Activated naive CD8-positive, alpha-beta T cell treated with anti-CD3 and anti-CD28 coated beads for 36 hours (primary cell): ENCODE measurements at regions not wholly inside any gene's neighbourhood (a gene's known extent, or its start where the extent isn't known, plus 50 kb on each side); places are given as distances from the start of the nearest gene placed in this dataset.

Experiments
- DNase-seq: peaks from one replicate; pipeline ENCODE4 v3.0.0; 2021
- H3K27ac Mint-ChIP-seq: one replicate; pipeline ENCODE4 v1.8.0; 2022; ENCODE audit warnings: mild to moderate bottlenecking, moderate library complexity, mixed read lengths
- H3K27me3 Mint-ChIP-seq: one replicate; pipeline ENCODE4 v1.8.0; 2022; ENCODE audit warnings: mild to moderate bottlenecking, mixed read lengths
- H3K36me3 Mint-ChIP-seq: one replicate; pipeline ENCODE4 v1.8.0; 2021; ENCODE audit warnings: mild to moderate bottlenecking, mixed read lengths
- H3K4me1 Mint-ChIP-seq: one replicate; pipeline ENCODE4 v1.8.0; 2021; ENCODE audit warnings: mixed read lengths
- H3K4me3 Mint-ChIP-seq: one replicate; pipeline ENCODE4 v1.8.0; 2022; ENCODE audit warnings: mild to moderate bottlenecking, moderate library complexity, mixed read lengths
- H3K9me3 Mint-ChIP-seq: one replicate; pipeline ENCODE4 v1.8.0; 2022; ENCODE audit warnings: mixed read lengths

DNA sequence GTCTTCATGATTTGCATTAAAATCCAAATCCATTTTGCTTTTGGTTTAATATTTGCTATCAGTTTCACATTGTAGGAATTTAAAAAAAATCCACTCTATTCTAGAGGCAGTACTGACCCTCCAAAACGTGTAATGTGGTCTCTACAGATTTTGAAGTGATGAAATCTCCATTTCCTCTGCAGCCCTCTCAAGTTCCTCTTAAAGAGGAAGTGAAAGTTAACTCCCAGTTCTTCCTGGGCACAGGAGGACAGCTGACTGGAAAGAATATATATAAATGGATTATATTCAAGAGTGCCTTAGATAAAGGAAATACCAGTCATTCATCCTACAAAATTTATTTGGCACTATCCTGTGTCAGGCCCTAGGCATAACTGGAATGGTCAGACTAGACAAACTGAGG is 83.5 kb upstream of the PLCL2 start:
- no peak overlapping the region for H3K27ac Mint-ChIP-seq
- H3K9me3 Mint-ChIP-seq: peaks cover 6% of the 10 kb centered on the region
- DNase-seq: no peak
- H3K4me3 Mint-ChIP-seq: no peak overlapping the region
- H3K27me3 Mint-ChIP-seq: no peaks in the 10 kb centered on the region
- peaks cover 4% of the 10 kb centered on the region for H3K36me3 Mint-ChIP-seq
- peaks cover 35% of the 10 kb centered on the region for H3K4me1 Mint-ChIP-seq

- no peak for DNase-seq
- H3K9me3 Mint-ChIP-seq: peaks cover 6% of the 10 kb centered on the region
Measured at GRCh38 chr3:16801698-16802097, 83.1 kb upstream of the PLCL2 start.

DNA sequence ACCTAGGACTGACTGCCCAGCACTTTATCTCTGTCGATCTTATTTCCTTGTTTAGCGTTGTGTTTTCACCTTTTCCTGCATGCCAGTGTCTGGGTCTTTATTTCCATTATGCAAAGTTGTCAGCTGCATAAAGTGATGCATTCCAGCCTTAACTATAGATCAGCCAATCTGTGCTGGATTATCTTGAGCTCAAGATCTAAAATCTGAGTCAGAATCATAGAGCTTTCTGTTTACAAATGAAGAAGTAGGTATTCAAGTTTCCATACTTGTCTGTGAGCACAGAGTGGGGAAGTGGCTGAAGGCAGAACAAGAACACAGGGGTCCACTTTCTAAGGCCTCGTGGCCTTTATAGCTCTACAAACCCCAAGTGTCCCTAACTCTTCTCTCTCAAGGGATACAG is 82.4 kb upstream of the PLCL2 start:
- H3K4me3 Mint-ChIP-seq: no peak overlapping the region
- H3K9me3 Mint-ChIP-seq: peaks cover 6% of the 10 kb centered on the region
- H3K36me3 Mint-ChIP-seq: peaks cover 4% of the 10 kb centered on the region
- no peaks in the 10 kb centered on the region for H3K27me3 Mint-ChIP-seq
- DNase-seq: no peak
- H3K27ac Mint-ChIP-seq: no peak overlapping the region
- peaks cover 24% of the 10 kb centered on the region for H3K4me1 Mint-ChIP-seq

More at GRCh38 chr3:16801698-16802097, 83.1 kb upstream of the PLCL2 start:
- Mint-ChIP-seq H3K27me3 (no peaks in the 10 kb centered on the region), H3K36me3 (peaks cover 4% of the 10 kb centered on the region), H3K4me1 (peaks cover 31% of the 10 kb centered on the region), H3K27ac (peak overlapping the region; percentile 26), H3K4me3 (no peak overlapping the region)

- Mint-ChIP-seq H3K4me3 (no peak overlapping the region), H3K27ac (no peak overlapping the region), H3K9me3 (peaks cover 6% of the 10 kb centered on the region), H3K27me3 (no peaks in the 10 kb centered on the region), H3K4me1 (peaks cover 22% of the 10 kb centered on the region), H3K36me3 (peaks cover 4% of the 10 kb centered on the region)
- no peak for DNase-seq
Measured at GRCh38 chr3:16803019-16803418, 81.7 kb upstream of the PLCL2 start.

DNA sequence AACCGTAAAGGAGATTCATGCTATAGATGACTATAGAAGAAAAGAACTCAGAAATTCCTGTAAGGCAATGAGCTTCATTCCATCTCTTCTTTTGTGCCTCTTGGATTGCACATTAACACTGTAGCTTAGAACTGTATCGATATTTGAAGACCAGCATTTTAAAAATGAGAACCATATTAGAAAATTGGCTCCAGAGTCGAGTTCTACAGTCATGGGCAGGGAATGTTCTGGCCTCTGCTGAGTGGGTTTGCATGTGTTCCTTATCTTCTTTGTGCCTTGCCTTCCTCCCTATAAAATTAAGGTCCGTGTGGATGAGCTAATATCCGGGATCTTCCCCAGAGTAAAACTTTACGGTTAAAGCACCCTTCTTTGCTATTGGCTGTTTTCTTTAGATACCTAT is 77.4 kb upstream of the PLCL2 start:
- H3K27ac Mint-ChIP-seq: no peak overlapping the region
- peaks cover 19% of the 10 kb centered on the region for H3K4me1 Mint-ChIP-seq
- no peaks in the 10 kb centered on the region for H3K27me3 Mint-ChIP-seq
- no peaks in the 10 kb centered on the region for H3K9me3 Mint-ChIP-seq
- H3K4me3 Mint-ChIP-seq: no peak overlapping the region
- no peak for DNase-seq
- H3K36me3 Mint-ChIP-seq: no peaks in the 10 kb centered on the region

- Mint-ChIP-seq H3K9me3 (no peaks in the 10 kb centered on the region), H3K27me3 (no peaks in the 10 kb centered on the region), H3K4me3 (no peak overlapping the region), H3K4me1 (peaks cover 17% of the 10 kb centered on the region), H3K27ac (no peak overlapping the region), H3K36me3 (no peaks in the 10 kb centered on the region)
- no peak for DNase-seq
Measured at GRCh38 chr3:16808393-16809107, 76.2 kb upstream of the PLCL2 start.

DNA sequence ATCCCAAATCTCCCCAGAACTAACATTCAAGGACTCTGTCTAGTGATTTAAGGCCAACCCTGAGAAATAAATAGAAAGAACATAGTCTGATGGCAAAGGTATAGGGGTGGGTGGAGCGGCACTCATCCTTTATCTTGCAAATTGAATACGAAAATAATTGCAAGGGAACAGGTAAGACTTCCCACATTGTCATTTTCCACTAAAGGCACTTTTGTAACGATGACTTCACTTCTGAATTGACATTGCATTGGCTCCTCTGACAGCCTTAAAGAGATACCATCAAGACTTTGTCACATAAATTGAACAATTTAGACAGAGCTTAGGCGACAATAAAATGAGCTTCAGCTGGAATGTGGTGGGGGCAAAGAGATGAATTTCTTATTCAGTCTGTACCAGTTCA is 75.3 kb upstream of the PLCL2 start:
- DNase-seq: no peak
- H3K4me3 Mint-ChIP-seq: no peak overlapping the region
- no peaks in the 10 kb centered on the region for H3K27me3 Mint-ChIP-seq
- no peak overlapping the region for H3K27ac Mint-ChIP-seq
- H3K36me3 Mint-ChIP-seq: peaks cover 2% of the 10 kb centered on the region
- H3K9me3 Mint-ChIP-seq: no peaks in the 10 kb centered on the region
- peaks cover 17% of the 10 kb centered on the region for H3K4me1 Mint-ChIP-seq

DNA sequence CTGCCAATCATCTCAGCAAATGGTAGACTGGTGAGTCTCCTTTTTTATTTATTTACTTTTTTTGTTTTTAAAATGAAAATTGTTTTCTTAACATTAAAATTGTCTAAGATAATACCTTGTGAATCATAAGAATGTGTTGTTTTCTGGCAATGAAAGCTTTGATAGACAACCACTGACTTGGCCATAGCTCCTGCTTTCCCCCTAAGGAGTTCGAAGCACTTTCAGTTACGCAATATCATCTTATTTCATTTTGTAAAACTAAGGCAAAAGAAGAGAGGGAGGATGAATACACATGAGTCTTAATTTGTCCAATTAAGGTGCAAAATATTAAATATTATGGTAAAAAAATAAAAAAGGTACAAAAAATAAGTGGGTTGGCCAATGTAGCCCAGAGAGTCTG is 74.8 kb upstream of the PLCL2 start:
- peaks cover 3% of the 10 kb centered on the region for H3K36me3 Mint-ChIP-seq
- no peaks in the 10 kb centered on the region for H3K27me3 Mint-ChIP-seq
- no peak for DNase-seq
- H3K4me1 Mint-ChIP-seq: peaks cover 17% of the 10 kb centered on the region
- H3K27ac Mint-ChIP-seq: no peak overlapping the region
- H3K4me3 Mint-ChIP-seq: no peak overlapping the region
- H3K9me3 Mint-ChIP-seq: no peaks in the 10 kb centered on the region

DNA sequence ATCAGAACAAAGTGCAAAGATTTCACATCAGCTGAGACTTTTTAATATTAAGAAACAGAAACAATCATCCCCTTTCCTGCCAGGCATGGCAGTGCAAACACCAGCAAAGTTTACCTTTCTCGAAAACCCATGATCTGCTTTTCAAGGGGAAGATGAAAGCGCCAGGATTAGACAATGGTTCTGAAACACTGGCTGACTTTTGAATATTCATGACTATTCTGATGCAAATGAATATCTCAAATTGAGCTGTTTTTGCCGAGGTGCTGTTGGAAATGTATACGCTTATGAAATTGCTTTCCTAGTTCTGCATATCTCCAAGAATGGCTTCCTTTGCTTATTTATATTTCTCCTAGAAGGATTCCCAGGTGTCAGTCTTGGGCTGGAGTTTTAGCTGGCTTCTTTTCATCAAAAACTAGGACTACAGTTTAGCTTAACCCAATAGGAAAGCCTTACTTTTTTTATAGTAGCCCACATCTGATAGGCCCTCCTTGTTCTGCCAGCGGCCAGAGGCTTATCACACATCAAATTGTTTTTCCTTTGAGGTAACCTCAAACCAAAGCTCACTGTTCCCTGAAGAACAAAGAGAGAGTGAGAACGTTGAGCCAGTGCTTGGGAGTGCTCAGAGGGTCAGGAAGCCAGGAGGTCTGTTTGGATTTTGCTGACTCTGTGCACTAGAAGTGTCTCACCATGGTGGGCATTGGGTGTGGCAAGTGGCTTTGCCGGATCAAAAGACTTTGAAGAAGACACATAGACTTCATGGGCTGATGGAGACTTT is 74.0 kb upstream of the PLCL2 start:
- Mint-ChIP-seq H3K27me3 (no peaks in the 10 kb centered on the region), H3K4me3 (no peak overlapping the region), H3K27ac (no peak overlapping the region)

GRCh38 chr3:16811950-16812349 is 72.8 kb upstream of the PLCL2 start:
- peaks cover 17% of the 10 kb centered on the region for H3K4me1 Mint-ChIP-seq
- H3K27ac Mint-ChIP-seq: no peak overlapping the region
- no peak overlapping the region for H3K4me3 Mint-ChIP-seq
- DNase-seq: no peak
- H3K27me3 Mint-ChIP-seq: no peaks in the 10 kb centered on the region
- no peaks in the 10 kb centered on the region for H3K9me3 Mint-ChIP-seq
- peaks cover 3% of the 10 kb centered on the region for H3K36me3 Mint-ChIP-seq

More for the DNA sequence above, 74.0 kb upstream of the PLCL2 start:
- Mint-ChIP-seq H3K36me3 (peaks cover 3% of the 10 kb centered on the region), H3K9me3 (no peaks in the 10 kb centered on the region), H3K4me1 (peaks cover 17% of the 10 kb centered on the region)
- DNase-seq: no peak

DNA sequence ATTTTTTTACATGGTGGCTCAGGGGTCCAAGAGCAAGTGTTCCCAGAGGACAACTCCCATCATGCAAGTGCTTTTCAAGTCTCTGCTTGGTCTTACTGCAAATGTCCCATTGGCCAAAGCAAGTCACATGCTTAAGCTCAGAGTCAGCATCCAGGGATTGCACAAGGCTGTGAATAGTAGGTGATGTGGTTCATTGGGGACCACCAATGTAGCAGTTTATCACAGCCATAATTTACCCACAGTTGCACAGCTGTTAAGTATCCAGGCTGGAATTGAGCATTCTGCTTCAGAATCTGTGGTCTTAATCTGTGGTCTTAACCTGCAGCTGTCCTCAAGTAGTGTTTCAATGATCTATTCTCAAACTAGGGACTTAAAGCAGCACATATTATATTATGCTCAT is 71.4 kb upstream of the PLCL2 start:
- peaks cover 3% of the 10 kb centered on the region for H3K36me3 Mint-ChIP-seq
- no peak overlapping the region for H3K4me3 Mint-ChIP-seq
- no peaks in the 10 kb centered on the region for H3K27me3 Mint-ChIP-seq
- no peak overlapping the region for H3K27ac Mint-ChIP-seq
- H3K9me3 Mint-ChIP-seq: no peaks in the 10 kb centered on the region
- no peak for DNase-seq
- peaks cover 17% of the 10 kb centered on the region for H3K4me1 Mint-ChIP-seq

- H3K4me1 Mint-ChIP-seq: peaks cover 9% of the 10 kb centered on the region
- no peaks in the 10 kb centered on the region for H3K27me3 Mint-ChIP-seq
- no peak overlapping the region for H3K4me3 Mint-ChIP-seq
- no peak for DNase-seq
- H3K9me3 Mint-ChIP-seq: peaks cover 3% of the 10 kb centered on the region
- no peak overlapping the region for H3K27ac Mint-ChIP-seq
- H3K36me3 Mint-ChIP-seq: peaks cover 3% of the 10 kb centered on the region
Measured at GRCh38 chr3:16816048-16816780, 68.5 kb upstream of the PLCL2 start.

- Mint-ChIP-seq H3K27ac (no peak overlapping the region), H3K9me3 (peaks cover 3% of the 10 kb centered on the region)
- DNase-seq: no peak
Measured at GRCh38 chr3:16817197-16817596, 67.6 kb upstream of the PLCL2 start.

GRCh38 chr3:16818194-16818593 is 66.6 kb upstream of the PLCL2 start:
- no peak for DNase-seq
- Mint-ChIP-seq H3K4me1 (no peaks in the 10 kb centered on the region), H3K9me3 (peaks cover 3% of the 10 kb centered on the region), H3K27ac (no peak overlapping the region), H3K27me3 (no peaks in the 10 kb centered on the region), H3K36me3 (peaks cover 3% of the 10 kb centered on the region), H3K4me3 (no peak overlapping the region)

More at GRCh38 chr3:16817197-16817596, 67.6 kb upstream of the PLCL2 start:
- Mint-ChIP-seq H3K27me3 (no peaks in the 10 kb centered on the region), H3K4me1 (peaks cover 2% of the 10 kb centered on the region), H3K36me3 (peaks cover 3% of the 10 kb centered on the region), H3K4me3 (no peak overlapping the region)

DNA sequence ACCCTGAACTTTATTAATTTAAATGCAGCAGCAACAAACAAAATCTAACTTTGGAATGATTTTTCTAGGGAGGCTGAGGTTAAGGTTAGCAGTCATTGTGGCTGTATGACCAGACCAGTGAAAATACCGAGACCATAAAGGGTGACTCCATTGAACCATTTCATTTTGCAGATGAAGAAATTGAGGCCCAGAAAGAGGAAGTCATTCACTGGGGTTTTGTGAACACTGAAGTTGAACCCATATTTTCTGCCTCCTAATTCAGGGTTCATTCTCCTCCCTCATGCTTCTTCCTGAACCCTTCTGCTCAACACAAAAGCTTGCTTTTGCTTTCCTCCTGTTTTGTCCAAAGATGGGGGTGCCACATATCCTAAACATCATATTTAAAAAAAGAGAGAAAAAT is 65.8 kb upstream of the PLCL2 start:
- Mint-ChIP-seq H3K36me3 (peaks cover 3% of the 10 kb centered on the region), H3K27ac (no peak overlapping the region), H3K27me3 (no peaks in the 10 kb centered on the region), H3K4me3 (no peak overlapping the region), H3K9me3 (peaks cover 4% of the 10 kb centered on the region), H3K4me1 (peaks cover 6% of the 10 kb centered on the region)
- no peak for DNase-seq
